ENCODE measurements at regions not wholly inside any gene's neighbourhood (a gene's known extent, or its start where the extent isn't known, plus 50 kb on each side); places are given as distances from the start of the nearest gene placed in this dataset.

DNA sequence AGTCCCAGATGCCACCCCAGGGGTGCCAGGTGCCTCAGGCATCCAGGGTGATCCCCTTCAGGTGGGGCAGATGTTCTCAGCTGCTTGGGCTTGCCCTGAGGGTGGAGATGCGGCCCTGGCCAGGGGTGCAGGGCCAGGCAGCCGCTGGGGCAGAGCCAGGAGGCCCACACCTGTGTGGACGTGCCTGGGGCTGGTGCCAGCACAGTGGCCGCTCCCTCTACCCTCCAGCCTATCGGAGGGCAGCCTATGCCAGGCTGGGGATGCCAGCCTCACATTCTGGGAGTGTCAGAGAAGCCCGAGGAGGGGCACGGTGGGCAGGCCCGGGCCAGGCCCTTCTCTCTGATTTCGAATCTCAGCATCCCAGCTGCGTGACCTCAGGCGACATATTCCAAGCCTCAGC is 96.5 kb upstream of the WNT4 start:
- no peak for DNase-seq (ENCODE audit: low read depth)
- H3K4me3 ChIP-seq (ENCODE audit: low read depth, low read length): no peak overlapping the region
- in situ Hi-C loops (cut with HindIII; ENCODE audit: low sequenced_read_pairs): no loop called here
- TF ChIP-seq, protein P1, sequence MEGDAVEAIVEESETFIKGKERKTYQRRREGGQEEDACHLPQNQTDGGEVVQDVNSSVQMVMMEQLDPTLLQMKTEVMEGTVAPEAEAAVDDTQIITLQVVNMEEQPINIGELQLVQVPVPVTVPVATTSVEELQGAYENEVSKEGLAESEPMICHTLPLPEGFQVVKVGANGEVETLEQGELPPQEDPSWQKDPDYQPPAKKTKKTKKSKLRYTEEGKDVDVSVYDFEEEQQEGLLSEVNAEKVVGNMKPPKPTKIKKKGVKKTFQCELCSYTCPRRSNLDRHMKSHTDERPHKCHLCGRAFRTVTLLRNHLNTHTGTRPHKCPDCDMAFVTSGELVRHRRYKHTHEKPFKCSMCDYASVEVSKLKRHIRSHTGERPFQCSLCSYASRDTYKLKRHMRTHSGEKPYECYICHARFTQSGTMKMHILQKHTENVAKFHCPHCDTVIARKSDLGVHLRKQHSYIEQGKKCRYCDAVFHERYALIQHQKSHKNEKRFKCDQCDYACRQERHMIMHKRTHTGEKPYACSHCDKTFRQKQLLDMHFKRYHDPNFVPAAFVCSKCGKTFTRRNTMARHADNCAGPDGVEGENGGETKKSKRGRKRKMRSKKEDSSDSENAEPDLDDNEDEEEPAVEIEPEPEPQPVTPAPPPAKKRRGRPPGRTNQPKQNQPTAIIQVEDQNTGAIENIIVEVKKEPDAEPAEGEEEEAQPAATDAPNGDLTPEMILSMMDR (IDR thresholded peaks at IDR 0.05; ENCODE audit: low read depth, low read length, missing control alignments): no peak

DNA sequence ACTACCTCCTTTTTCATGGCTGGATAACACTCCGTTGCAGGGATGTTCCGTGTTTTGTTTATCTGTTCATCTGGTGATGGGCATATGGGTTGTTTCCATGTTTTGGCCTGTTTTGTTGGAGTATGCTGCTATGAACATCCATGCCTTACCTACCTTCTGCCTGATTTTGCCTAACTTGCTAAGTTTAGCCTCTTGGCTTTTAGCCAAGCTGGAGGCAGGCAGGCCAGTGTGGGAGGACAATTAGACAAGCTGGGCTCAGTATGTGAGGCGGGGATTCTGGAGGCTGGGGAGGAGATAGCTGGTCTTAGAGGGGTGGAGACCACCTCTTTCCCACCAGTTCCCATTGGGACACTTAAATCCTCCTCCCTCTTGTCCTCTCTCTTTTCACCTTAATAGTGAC is 98.4 kb upstream of the WNT4 start:
- TF ChIP-seq, protein P1 (IDR thresholded peaks at IDR 0.05; ENCODE audit: low read depth, low read length, missing control alignments): no peak
- no peak overlapping the region for H3K4me3 ChIP-seq (ENCODE audit: low read depth, low read length)
- in situ Hi-C loops (cut with HindIII; ENCODE audit: low sequenced_read_pairs): no loop called here
- no peak for DNase-seq (ENCODE audit: low read depth)

DNA sequence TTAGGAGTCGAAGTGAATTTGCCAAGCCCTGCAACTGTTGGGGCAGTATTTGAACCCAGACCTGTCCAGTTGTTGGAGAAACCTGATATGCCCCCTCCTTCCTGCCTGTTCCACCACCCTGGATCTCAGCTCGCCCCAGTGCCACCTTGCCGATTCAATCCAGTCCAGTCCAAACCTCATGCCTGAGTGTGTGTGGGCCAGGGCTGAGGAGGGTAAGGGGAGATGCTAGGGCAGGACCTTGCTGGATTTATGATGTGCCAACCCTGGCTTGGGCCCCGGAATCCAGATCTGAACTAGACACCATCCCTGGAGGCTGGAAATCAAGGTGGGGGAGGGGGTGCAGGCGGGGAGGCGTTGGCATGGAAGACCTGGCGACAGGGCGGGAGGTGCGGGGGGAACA is 98.9 kb upstream of the WNT4 start:
- DNase-seq (ENCODE audit: low read depth): no peak
- H3K4me3 ChIP-seq (ENCODE audit: low read depth, low read length): no peak overlapping the region
- TF ChIP-seq, protein P1 (IDR thresholded peaks at IDR 0.05; ENCODE audit: low read depth, low read length, missing control alignments): no peak
- in situ Hi-C loops (cut with HindIII; ENCODE audit: low sequenced_read_pairs): no loop called here

DNA sequence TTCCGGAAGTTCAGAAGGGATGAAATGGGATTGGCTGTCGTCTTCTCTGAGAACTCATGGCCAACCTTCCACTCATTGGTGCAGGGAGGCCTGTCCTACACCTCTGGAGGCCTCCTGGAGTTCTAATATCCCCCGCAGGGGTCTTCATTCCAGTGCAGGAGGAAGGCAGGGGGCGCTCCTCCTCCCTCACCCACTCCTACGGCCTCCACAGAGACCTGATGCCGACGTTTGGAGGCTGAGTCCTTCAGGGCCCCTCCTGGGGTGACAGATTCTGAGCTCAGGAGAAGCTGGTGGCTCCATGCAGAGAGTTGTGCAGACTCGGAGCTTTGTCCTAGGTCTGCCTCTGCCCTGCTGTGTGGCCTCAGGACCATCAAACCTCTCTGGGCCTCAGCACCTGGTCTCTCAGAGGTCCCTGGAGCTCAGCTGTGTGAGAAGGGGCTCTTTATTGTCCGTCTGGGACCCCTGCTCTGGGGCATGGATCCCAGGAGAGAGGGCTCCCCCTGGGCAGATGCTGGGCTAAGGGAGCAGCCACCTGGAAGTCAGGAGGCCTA is 102.3 kb upstream of the WNT4 start:
- TF ChIP-seq, protein P1 (IDR thresholded peaks at IDR 0.05; ENCODE audit: low read depth, low read length, missing control alignments): no peak
- H3K4me3 ChIP-seq (ENCODE audit: low read depth, low read length): no peak overlapping the region
- DNase-seq (ENCODE audit: low read depth): no peak
- in situ Hi-C loops (cut with HindIII; ENCODE audit: low sequenced_read_pairs): no loop called here

DNA sequence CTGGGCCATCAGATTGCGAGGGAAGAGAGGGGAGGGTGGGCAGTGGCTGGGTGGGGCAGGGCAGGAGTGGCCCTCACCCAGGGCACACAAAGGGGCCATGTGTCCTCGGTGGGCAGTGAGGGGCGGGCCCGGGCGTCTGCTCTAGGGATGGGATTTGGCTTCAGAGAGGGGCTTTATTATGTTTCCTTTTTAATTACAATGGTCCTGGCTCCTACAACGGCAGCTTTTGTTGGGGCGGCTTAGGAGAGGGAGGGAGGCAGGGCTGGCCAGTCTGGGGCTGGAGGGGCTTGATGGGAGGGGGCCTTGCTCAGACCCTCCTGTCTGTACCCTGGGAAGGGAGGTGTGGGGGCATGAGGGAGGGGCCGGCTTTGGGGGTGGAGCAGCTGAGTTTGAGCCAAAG is 102.8 kb upstream of the WNT4 start:
- no peak for DNase-seq (ENCODE audit: low read depth)
- TF ChIP-seq, protein P1 (IDR thresholded peaks at IDR 0.05; ENCODE audit: low read depth, low read length, missing control alignments): no peak
- in situ Hi-C loops (cut with HindIII; ENCODE audit: low sequenced_read_pairs): no loop called here
- no peak overlapping the region for H3K4me3 ChIP-seq (ENCODE audit: low read depth, low read length)

DNA sequence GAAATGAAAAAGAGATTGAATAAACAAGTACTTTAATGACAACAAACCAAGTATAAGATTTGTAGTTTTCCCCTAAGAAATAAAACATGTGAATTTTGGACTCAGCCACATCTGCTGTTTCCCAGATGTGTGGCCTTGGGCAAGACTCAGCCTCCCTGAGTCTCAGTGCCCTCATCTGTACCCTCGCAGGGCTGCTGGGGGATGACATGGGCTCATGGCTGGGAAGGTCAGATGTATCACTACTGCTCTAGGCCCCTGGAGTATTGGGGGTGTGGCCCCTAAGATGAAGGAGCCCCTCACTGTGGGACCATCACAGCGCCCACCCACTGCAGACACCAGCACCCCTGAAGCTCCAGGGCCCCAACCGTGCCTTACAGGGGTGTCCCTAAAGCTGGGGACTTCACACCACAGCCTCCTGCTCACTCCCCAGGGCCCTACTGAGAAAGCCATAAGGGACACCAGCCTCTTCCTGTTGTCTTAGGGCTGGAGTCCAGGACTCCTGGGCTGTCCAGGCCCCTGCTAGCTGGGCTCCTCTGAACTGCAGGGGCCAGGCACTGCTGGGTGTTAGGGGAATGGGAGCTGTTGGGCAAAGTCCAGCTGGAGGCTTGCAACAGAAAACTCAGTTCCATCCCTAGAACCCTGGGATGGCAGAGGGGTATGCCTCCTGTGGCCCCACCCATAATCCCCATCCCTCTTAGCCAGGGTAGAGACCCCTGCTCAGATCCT is 104.0 kb upstream of the WNT4 start:
- in situ Hi-C loops (cut with HindIII; ENCODE audit: low sequenced_read_pairs): no loop called here
- no peak for DNase-seq (ENCODE audit: low read depth)
- TF ChIP-seq, protein P1 (IDR thresholded peaks at IDR 0.05; ENCODE audit: low read depth, low read length, missing control alignments): no peak
- H3K4me3 ChIP-seq (ENCODE audit: low read depth, low read length): no peak overlapping the region
